ENCODE measurements at regions not wholly inside any gene's neighbourhood (a gene's known extent, or its start where the extent isn't known, plus 50 kb on each side); places are given as distances from the start of the nearest gene placed in this dataset.

- DNase-seq (ENCODE audit: low read depth in 2 of 2): no peak
Measured at GRCh38 chr1:229110986-229111385, 159.9 kb upstream of the RAB4A start.

- no peak for DNase-seq (ENCODE audit: low read depth in 2 of 2)
Measured at GRCh38 chr1:229111703-229112319, 159.1 kb upstream of the RAB4A start.

- DNase-seq (ENCODE audit: low read depth in 2 of 2): no peak
Measured at GRCh38 chr1:229112832-229113548, 157.9 kb upstream of the RAB4A start.

- no peak for DNase-seq (ENCODE audit: low read depth in 2 of 2)
Measured at GRCh38 chr1:229114315-229114714, 156.6 kb upstream of the RAB4A start.

GRCh38 chr1:229114850-229115365, 156.0 kb upstream of the RAB4A start:
- no peak for DNase-seq (ENCODE audit: low read depth in 2 of 2)

GRCh38 chr1:229116114-229116513, 154.8 kb upstream of the RAB4A start:
- DNase-seq (ENCODE audit: low read depth in 2 of 2): no peak

- no peak for DNase-seq (ENCODE audit: low read depth in 2 of 2)
Measured at GRCh38 chr1:229117664-229118300, 153.1 kb upstream of the RAB4A start.

- DNase-seq (ENCODE audit: low read depth in 2 of 2): no peak
Measured at GRCh38 chr1:229118477-229119061, 152.3 kb upstream of the RAB4A start.

- no peak for DNase-seq (ENCODE audit: low read depth in 2 of 2)
Measured at GRCh38 chr1:229119161-229119560, 151.8 kb upstream of the RAB4A start.

- no peak for DNase-seq (ENCODE audit: low read depth in 2 of 2)
Measured at GRCh38 chr1:229119876-229120275, 151.0 kb upstream of the RAB4A start.

- DNase-seq (ENCODE audit: low read depth in 2 of 2): no peak
Measured at GRCh38 chr1:229121845-229122436, 149.0 kb upstream of the RAB4A start.

GRCh38 chr1:229122606-229123005, 148.3 kb upstream of the RAB4A start:
- DNase-seq (ENCODE audit: low read depth in 2 of 2): no peak

- no peak for DNase-seq (ENCODE audit: low read depth in 2 of 2)
Measured at GRCh38 chr1:229124116-229124515, 146.8 kb upstream of the RAB4A start.

- no peak for DNase-seq (ENCODE audit: low read depth in 2 of 2)
Measured at GRCh38 chr1:229124520-229125124, 146.3 kb upstream of the RAB4A start.

- no peak for DNase-seq (ENCODE audit: low read depth in 2 of 2)
Measured at GRCh38 chr1:229127301-229127700, 143.6 kb upstream of the RAB4A start.

- DNase-seq (ENCODE audit: low read depth in 2 of 2): no peak
Measured at GRCh38 chr1:229128066-229128608, 142.8 kb upstream of the RAB4A start.

- peak in 1 of 2 donors; percentile 3 for DNase-seq (ENCODE audit: low read depth in 2 of 2)
Measured at GRCh38 chr1:229129301-229130027, 141.4 kb upstream of the RAB4A start.

GRCh38 chr1:229130028-229130668, 140.8 kb upstream of the RAB4A start:
- DNase-seq (ENCODE audit: low read depth in 2 of 2): peak in 1 of 2 donors; percentile 2

GRCh38 chr1:229131243-229132105, 139.4 kb upstream of the RAB4A start:
- DNase-seq (ENCODE audit: low read depth in 2 of 2): no peak
